Mesenteric fat pad (tissue), 1 donor: ENCODE measurements at regions not wholly inside any gene's neighbourhood (a gene's known extent, or its start where the extent isn't known, plus 50 kb on each side); places are given as distances from the start of the nearest gene placed in this dataset.

Source experiments
- DNase-seq: peaks from one replicate; pipeline ENCODE4 v3.0.0-alpha.2; 2020; ENCODE audit warnings: low spot score
- donor health status: DM: yes; HTN: yes; CAD: no.

GRCh38 chr22:47275605-47276449 is 513.4 kb downstream of the TBC1D22A start:
- DNase-seq = no peak

GRCh38 chr22:47274196-47274595 is 511.7 kb downstream of the TBC1D22A start:
- no peak for DNase-seq

GRCh38 chr22:47270463-47271135 is 508.1 kb downstream of the TBC1D22A start:
- no peak for DNase-seq

- DNase-seq = no peak
Measured at GRCh38 chr22:47269516-47270088, 507.2 kb downstream of the TBC1D22A start.

- DNase-seq = peak; percentile 24
Measured at GRCh38 chr22:47267513-47268282, 505.2 kb downstream of the TBC1D22A start.

- peak; percentile 39 for DNase-seq
Measured at GRCh38 chr22:47266329-47266728, 503.9 kb downstream of the TBC1D22A start.

GRCh38 chr22:47260551-47260950 is 498.1 kb downstream of the TBC1D22A start:
- DNase-seq = no peak

GRCh38 chr22:47259990-47260389 is 497.5 kb downstream of the TBC1D22A start:
- DNase-seq = peak; percentile 39

GRCh38 chr22:47259049-47259448 is 496.6 kb downstream of the TBC1D22A start:
- DNase-seq = no peak

GRCh38 chr22:47257976-47258375 is 495.5 kb downstream of the TBC1D22A start:
- DNase-seq = no peak

- no peak for DNase-seq
Measured at GRCh38 chr22:47257566-47257965, 495.1 kb downstream of the TBC1D22A start.

GRCh38 chr22:47251911-47252310 is 489.5 kb downstream of the TBC1D22A start:
- no peak for DNase-seq

GRCh38 chr22:47250995-47251765 is 488.7 kb downstream of the TBC1D22A start:
- no peak for DNase-seq

GRCh38 chr22:47249370-47249928 is 487.0 kb downstream of the TBC1D22A start:
- no peak for DNase-seq

- DNase-seq = no peak
Measured at GRCh38 chr22:47248925-47249324, 486.5 kb downstream of the TBC1D22A start.

GRCh38 chr22:47247579-47248240 is 485.3 kb downstream of the TBC1D22A start:
- DNase-seq = no peak

GRCh38 chr22:47245786-47246185 is 483.3 kb downstream of the TBC1D22A start:
- DNase-seq = peak; percentile 64

- DNase-seq = no peak
Measured at GRCh38 chr22:47245286-47245685, 482.8 kb downstream of the TBC1D22A start.

- DNase-seq = no peak
Measured at GRCh38 chr22:47240116-47240515, 477.7 kb downstream of the TBC1D22A start.

GRCh38 chr22:47239474-47239860 is 477.0 kb downstream of the TBC1D22A start:
- DNase-seq = no peak
